GM18868 (cell line): ENCODE measurements at regions not wholly inside any gene's neighbourhood (a gene's known extent, or its start where the extent isn't known, plus 50 kb on each side); places are given as distances from the start of the nearest gene placed in this dataset.
"Not testable (repeated sequence)": the region's sequence is repeated elsewhere in the genome, so short reads cannot be mapped to it uniquely, and the experiment has no call there.

Experiments used
- ATAC-seq: cut with Tn5 transposase; IDR thresholded peaks from one replicate; pipeline ENCODE4 v1.9.1; 2021; ENCODE audit warnings: mild to moderate bottlenecking, moderate library complexity; ENCODE audit not compliant: unreplicated experiment

GRCh38 chr7:46606761-46607160 lies 685.7 kb upstream of the IGFBP3 start:
- ATAC-seq = no peak

GRCh38 chr7:46604241-46604661 lies 683.2 kb upstream of the IGFBP3 start:
- ATAC-seq = no peak

GRCh38 chr7:46603780-46604179 lies 682.7 kb upstream of the IGFBP3 start:
- ATAC-seq = no peak

GRCh38 chr7:46603296-46603752 lies 682.3 kb upstream of the IGFBP3 start:
- no peak for ATAC-seq

- no peak for ATAC-seq
These were observed 679.3 kb upstream of the IGFBP3 start for GRCh38 chr7:46600340-46600739.

GRCh38 chr7:46594831-46595230 lies 673.8 kb upstream of the IGFBP3 start:
- not testable (repeated sequence) for ATAC-seq

GRCh38 chr7:46590918-46591905 lies 670.1 kb upstream of the IGFBP3 start:
- not testable (repeated sequence) for ATAC-seq

DNA sequence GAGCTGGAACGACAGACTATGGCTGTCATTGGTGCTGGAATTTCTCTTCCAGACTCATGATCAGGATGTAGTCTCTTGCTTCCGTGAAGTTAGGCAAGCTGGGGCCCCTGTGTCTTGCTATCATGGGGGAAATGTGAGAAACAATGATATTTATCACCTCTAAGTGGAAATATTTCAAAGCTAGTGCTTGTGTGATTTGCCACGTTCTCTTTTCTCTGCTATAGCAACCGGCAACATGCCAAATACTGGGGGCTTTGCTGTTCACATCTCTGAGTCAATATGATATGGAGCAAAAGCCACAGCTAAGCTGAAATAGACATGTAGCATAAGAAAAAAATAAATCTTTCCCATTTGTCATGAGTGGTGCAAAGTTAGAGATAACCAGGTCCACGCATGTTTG lies 668.2 kb upstream of the IGFBP3 start:
- ATAC-seq = no peak

GRCh38 chr7:46586406-46586805 lies 665.3 kb upstream of the IGFBP3 start:
- no peak for ATAC-seq

DNA sequence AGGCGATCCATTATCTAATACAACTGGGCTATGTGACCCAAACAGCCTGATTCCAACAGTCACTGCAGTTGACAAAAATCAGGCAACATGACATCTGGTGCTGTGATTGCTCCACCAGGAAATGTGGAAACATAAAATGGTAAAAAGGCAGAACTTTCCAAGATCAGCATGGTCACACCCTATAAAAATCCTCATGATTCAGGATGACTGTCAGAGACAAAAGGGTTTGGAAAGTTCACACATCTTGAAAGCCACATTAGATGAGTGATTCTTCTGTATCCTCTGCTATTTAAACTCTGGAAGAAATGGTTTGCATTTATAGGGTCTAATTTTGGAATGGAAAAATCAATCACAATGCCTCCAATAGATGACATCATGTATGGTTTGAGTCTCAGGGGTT lies 662.6 kb upstream of the IGFBP3 start:
- ATAC-seq = no peak

GRCh38 chr7:46581268-46581667 lies 660.2 kb upstream of the IGFBP3 start:
- no peak for ATAC-seq

- no peak for ATAC-seq
These were observed 659.7 kb upstream of the IGFBP3 start for GRCh38 chr7:46580766-46581165.

DNA sequence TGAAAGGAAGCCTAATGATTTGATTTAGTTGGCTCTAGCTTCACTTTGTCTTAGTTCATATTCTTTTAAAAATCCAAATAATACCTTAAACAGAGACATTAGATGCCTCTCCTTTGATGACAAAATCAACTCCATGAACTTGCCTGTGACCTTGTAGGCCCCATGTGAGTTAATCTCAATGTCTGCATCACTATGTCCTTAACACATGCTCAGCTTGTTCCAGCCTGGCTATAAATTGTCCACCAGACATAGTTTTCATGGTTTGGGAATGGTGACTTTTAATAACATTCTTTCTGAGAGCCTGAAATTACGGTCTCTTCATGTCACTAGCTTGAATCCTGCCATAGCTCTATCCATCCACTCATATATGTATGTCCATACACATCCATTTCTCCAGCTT lies 656.3 kb upstream of the IGFBP3 start:
- ATAC-seq = no peak

DNA sequence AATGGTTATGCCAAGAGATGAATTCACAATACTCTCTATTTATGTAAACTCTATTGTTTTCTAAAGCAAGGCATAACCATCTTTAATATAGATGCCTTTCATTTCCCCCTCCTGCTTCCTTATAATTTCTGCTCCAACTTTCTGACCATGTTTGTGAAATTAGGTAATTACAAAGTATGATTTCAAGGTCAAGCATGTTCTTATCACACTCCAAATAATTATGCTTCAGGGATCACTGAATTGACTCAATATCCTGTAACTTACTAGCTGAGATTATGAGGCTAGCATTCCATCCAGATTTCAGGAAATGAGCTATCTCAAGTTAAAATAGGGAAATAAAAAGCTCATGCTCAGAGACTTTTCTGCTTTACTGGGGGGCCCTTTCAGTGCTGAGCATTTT lies 655.9 kb upstream of the IGFBP3 start:
- ATAC-seq = no peak

- no peak for ATAC-seq
These were observed 651.6 kb upstream of the IGFBP3 start for GRCh38 chr7:46572691-46573090.

- no peak for ATAC-seq
These were observed 650.9 kb upstream of the IGFBP3 start for GRCh38 chr7:46571996-46572395.

DNA sequence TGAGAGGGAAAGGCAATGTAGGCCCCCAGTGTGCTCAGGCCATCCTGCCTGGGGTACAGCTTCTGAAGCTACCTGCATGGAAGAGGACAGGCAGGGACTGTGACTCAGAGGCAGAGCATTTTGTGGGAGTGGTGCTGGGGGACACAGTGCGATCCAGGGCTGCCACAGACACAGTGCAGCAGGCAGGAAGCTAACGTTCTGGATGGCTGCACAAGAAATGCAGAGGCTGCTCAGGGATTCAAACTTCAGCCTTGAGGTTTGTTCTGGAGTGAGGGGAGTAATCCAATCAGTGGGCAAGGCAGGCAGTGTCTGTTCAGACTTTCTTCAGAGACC lies 648.0 kb upstream of the IGFBP3 start:
- ATAC-seq = no peak

DNA sequence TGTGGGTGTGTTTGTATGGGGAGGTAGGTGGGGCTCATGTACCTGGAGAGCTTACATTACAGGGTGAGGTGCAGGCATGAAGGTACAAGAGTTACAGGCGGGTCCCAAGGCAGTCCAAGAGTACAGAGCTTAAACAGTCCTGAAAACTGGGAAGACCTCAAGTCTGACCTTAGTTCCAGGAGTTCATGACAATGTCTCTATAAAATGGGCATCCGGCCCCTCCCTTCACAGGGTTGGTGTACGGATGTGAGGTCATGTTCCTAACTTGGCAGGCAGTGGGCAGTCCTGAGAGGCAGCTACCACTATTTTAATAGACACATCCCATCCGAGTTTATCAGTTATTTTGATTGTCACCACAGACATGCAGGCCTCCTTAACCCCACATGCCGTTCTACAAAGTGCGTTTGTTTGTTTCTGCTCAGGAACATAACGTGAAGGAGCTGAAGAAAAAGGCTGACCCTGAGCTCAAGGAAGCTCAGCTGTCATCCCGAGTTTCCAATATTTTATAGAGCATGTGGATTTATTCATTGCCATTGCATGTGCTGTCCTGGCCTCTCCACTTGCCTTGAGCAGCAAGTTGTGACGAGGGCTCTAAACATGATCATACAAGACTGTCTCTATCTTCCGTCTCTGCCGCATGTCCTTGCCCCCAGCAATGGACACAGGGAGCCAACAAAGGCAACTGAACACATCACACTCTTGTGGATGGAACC lies 647.5 kb upstream of the IGFBP3 start:
- no peak for ATAC-seq

GRCh38 chr7:46567858-46568257 lies 646.8 kb upstream of the IGFBP3 start:
- no peak for ATAC-seq

GRCh38 chr7:46566097-46566774 lies 645.2 kb upstream of the IGFBP3 start:
- no peak for ATAC-seq
